Activated naive CD8-positive, alpha-beta T cell treated with anti-CD3 and anti-CD28 coated beads, Interleukin-2, amount 50 U/mL, for 24 hours (primary cell): ENCODE measurements at regions not wholly inside any gene's neighbourhood (a gene's known extent, or its start where the extent isn't known, plus 50 kb on each side); places are given as distances from the start of the nearest gene placed in this dataset.

Source experiments
- ATAC-seq: fragments of 150-1000 bp; cut with Tn5 transposase; one replicate; pipeline ENCODE4 v1.10.0; 2021
- DNase-seq: peaks from one replicate; pipeline ENCODE4 v3.0.0; 2021
- H3K27ac Mint-ChIP-seq: one replicate; pipeline ENCODE4 v1.8.0; 2021; ENCODE audit warnings: mild to moderate bottlenecking, mixed read lengths
- H3K27me3 Mint-ChIP-seq: one replicate; pipeline ENCODE4 v1.8.0; 2021; ENCODE audit warnings: mixed read lengths
- H3K36me3 Mint-ChIP-seq: one replicate; pipeline ENCODE4 v1.8.0; 2021; ENCODE audit warnings: low read depth, mixed read lengths
- H3K4me1 Mint-ChIP-seq: one replicate; pipeline ENCODE4 v1.8.0; 2021; ENCODE audit warnings: mixed read lengths
- H3K4me3 Mint-ChIP-seq: one replicate; pipeline ENCODE4 v1.8.0; 2021; ENCODE audit warnings: mild to moderate bottlenecking, moderate library complexity, mixed read lengths
- H3K9me3 Mint-ChIP-seq: one replicate; pipeline ENCODE4 v1.8.0; 2021; ENCODE audit warnings: mixed read lengths

DNA sequence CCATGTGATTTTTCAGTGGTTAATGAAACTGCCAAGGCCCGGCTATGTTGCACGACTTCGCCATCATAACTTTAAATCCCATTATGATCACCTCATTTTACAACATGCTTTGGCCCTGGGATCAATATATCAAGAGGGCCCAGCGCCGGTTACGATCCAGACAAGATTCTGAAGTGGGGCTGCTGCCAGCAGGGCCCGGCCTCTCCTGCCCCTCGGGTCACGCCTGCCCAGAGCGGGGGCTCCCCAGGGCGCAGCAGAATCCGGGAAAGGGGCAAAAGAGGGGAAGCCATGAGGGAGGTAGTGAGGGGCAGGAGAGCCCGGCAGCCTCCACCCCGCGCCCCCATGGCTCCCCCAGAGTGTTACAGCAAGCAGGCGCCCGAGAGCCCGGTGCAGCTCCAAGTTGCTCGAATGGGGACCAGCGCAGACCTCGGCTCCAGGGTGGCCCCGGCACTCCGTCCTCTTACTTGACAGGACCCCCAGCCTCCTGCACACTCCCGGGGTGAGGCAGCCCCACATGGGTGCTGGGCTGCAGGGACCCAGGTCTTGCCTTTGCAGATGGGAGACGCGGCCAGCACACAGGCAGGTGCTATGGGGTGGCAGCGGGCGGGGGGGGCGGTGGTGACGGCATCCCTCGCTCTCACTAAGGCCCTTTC lies 129.8 kb upstream of the NKX1-1 start:
- ATAC-seq (no peak), DNase-seq (no peak)
- Mint-ChIP-seq H3K27me3 (peaks cover 9% of the 10 kb centered on the region), H3K9me3 (no peaks in the 10 kb centered on the region), H3K4me3 (no peak overlapping the region), H3K4me1 (no peaks in the 10 kb centered on the region), H3K36me3 (no peaks in the 10 kb centered on the region), H3K27ac (no peak overlapping the region)

DNA sequence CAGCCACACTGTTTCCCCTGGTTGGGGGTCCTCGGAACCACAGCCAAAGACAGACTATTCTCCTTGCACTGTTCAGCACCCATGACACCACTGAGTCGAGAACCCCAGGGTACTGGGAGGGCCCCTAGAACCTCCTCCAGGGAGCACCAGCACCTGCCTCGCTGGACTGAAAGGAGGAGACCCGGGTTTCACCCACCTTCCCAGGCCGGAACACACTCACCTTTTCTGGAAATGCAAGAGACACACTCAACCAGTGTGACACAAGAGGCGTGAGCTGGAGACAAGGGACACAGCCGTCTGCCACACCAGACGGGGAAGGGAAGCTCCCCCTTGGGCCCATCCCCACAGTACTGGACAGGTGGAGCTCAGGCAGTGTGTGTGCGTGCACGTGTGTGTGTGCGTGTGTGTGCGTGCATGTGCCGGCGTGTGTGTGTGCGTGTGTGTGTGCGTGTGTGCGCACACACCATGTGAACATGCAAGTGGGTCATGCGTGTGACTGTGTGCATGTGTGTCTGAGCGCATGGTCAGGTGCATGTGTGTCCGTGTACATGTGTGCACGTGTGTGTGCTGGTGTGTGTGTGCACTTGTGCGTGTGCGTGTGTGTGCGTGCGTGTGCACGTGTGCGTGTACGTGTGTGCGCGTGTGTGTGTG lies 128.8 kb upstream of the NKX1-1 start:
- ATAC-seq = no peak
- Mint-ChIP-seq H3K36me3 (no peaks in the 10 kb centered on the region), H3K27ac (no peak overlapping the region), H3K9me3 (no peaks in the 10 kb centered on the region), H3K4me1 (no peaks in the 10 kb centered on the region), H3K4me3 (no peak overlapping the region), H3K27me3 (peaks cover 12% of the 10 kb centered on the region)
- DNase-seq = no peak

DNA sequence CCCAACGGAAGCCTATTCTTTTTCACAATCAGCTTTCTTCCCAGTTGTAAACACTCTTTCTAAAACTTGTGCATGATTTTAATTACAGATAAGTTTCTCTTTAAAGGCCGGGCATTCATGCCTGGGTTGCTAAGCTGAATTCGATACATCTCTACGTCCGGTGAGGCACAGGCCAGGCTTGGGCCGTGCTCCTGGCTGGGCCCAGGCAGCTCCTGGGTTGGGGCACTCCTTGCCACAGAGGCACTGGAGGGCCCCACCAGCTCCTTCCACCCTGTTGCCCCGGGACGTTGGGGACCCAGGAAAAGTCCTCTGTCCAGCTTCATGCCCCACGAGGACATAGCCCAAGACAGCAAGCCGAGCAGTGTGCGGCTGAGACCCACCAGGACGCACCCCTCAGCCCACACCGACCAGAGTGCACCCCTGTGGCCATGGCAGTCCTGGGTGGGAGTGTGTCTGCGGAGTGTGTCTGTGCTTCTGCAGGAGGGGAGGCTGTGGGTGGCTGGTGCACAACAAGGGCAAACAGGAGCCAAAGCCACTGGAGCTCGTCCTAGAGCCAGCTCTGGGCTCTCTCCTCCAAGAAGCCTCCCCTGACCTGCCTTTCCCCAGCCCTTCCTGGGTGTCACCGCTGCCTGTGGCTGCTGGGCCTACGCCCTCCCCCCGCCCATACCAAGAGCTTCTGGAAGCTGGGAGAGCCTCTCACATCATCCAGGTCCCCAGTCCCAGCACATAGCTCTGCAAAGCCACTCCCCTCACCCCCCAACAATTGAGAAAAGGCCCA lies 128.0 kb upstream of the NKX1-1 start:
- no peaks in the 10 kb centered on the region for H3K36me3 Mint-ChIP-seq
- no peak overlapping the region for H3K4me3 Mint-ChIP-seq
- ATAC-seq = no peak
- no peak overlapping the region for H3K27ac Mint-ChIP-seq
- H3K27me3 Mint-ChIP-seq = peaks cover 16% of the 10 kb centered on the region
- H3K9me3 Mint-ChIP-seq = no peaks in the 10 kb centered on the region
- no peaks in the 10 kb centered on the region for H3K4me1 Mint-ChIP-seq
- DNase-seq = no peak

DNA sequence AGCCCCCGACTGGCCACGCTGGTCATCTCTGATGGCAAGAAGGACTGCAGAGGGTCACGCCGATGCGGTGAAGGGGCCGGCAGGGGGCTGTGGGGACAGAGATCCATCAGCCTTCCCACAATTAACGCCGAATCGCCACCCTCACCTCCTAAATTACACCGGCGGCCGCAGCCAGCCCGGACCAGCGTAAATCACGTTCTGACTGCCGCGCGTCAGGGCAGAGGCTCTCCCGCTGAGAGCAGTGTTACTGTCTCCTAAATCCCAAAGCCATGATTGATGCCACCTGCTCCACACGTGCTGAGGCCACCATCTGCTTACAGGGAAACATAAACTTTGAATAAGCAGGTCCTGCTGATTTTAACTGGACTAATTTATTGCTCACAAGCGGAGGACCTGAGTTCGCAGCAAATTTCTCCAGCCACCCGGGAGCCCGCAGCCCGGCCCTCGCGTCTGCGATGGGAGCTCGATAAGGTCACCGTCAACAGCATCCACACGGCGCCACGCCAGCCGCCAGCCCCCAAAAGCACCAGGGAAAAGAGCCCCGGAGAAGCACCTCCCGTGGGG lies 127.3 kb upstream of the NKX1-1 start:
- H3K36me3 Mint-ChIP-seq = no peaks in the 10 kb centered on the region
- no peaks in the 10 kb centered on the region for H3K4me1 Mint-ChIP-seq
- DNase-seq (no peak), ATAC-seq (no peak)
- no peak overlapping the region for H3K27ac Mint-ChIP-seq
- H3K9me3 Mint-ChIP-seq = no peaks in the 10 kb centered on the region
- no peak overlapping the region for H3K4me3 Mint-ChIP-seq
- peaks cover 23% of the 10 kb centered on the region for H3K27me3 Mint-ChIP-seq

DNA sequence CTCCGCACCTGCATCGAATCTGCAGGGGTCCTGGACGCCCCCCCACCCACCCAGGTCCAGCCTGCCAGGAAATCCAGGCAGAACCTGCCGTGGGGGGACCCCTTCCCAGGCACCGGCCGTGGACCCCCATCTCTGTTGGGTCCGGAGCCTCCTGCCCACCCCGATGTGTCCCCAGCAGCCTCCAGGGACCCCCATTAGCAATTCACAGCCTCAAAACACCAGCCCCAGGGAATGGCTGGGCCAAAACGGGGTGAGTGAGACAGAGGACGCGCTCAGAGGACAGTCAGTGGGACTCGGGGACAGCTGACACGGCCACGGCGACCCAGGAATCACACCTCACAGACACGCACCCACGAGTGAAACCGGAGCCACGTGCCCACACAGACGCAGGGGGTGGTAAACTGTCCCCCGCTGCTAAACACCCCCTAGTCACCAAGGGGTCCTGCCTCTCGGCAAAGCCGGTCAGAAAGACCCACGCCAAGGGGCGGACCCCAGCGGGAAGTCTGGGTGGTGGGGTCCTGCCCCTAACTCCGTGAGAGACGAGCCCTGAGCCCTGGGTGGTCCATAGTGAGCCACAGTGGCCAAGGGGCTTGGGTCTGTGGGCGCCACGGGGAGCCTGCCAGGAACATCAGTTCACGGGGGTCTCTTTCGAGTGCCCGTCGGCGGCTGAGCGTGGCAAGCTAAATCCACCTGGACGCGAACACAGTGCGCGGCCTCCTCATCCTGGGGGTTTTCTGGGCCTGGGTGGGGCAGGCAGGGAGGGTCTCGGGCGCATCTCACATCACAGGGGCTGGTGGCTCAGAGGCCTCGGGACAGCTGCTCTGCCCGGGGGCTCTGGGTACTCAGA lies 126.5 kb upstream of the NKX1-1 start:
- H3K36me3 Mint-ChIP-seq = no peaks in the 10 kb centered on the region
- no peak overlapping the region for H3K27ac Mint-ChIP-seq
- peaks cover 25% of the 10 kb centered on the region for H3K27me3 Mint-ChIP-seq
- no peaks in the 10 kb centered on the region for H3K4me1 Mint-ChIP-seq
- DNase-seq = no peak
- H3K9me3 Mint-ChIP-seq = no peaks in the 10 kb centered on the region
- H3K4me3 Mint-ChIP-seq = no peak overlapping the region
- no peak for ATAC-seq

DNA sequence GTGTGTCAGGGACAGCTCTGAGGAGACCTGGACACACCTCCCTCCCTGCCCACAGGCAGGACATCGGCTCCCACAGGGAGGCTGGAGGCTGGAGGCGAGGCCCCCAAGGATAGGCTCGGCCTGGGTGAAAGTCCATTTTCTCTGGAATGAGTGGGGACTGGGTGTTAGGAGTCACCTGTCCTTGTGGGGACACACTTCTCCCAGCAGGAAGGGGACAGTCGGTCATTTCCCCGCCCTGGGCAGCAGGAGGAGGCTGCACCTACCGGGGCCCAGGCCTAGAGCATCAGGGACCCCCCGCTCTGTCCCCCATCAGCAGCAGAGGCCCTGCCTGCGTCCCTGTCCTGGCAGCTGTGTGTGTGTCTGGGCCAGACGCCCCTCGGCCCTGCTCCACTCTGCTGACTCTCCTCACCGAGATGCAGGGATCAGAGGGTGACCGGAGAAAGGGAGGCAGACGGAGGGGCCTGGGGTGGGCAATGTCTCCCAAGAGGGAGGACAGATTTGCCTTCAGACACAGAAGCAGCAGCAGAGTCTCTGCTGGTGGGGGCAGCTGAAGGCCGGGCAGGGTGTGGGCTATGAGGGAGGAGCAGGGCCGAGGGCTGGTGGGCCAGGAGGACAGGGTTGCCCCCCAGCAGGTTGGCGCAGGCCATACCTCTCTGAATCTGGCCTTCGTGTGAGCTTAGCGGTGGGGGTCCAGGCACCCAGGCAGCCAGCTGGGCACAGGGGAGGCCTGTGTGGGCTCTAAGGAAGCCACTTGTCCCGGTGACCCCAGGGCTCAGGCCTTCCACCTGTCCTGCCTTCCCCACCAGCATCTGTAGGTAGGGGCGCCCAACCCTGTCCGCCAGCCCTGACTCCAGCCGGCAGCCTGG lies 125.7 kb upstream of the NKX1-1 start:
- no peak for ATAC-seq
- H3K27me3 Mint-ChIP-seq = peaks cover 25% of the 10 kb centered on the region

DNA sequence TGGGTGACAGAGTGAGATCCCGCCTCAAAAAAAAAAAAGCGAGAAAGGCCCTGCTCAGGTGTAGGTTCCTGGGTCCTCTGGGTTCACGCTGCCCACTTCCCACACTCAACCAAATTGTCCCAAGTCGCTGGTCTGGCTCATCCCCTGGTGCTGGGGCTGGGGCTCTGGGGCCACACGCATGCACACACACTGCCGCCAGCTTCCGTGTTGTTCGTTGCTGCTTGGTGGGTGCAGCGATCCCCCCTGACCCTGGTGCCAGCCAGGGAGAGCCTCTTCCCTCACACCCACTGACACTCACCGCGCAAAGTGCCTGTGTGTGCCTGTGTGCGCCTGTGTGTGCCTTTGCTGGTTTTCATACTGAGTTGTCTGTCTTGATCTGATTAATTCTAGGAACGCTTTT lies 124.1 kb upstream of the NKX1-1 start:
- Mint-ChIP-seq H3K4me1 (no peaks in the 10 kb centered on the region), H3K9me3 (peaks cover 6% of the 10 kb centered on the region), H3K27me3 (peaks cover 28% of the 10 kb centered on the region), H3K4me3 (no peak overlapping the region), H3K36me3 (no peaks in the 10 kb centered on the region), H3K27ac (no peak overlapping the region)
- DNase-seq (no peak), ATAC-seq (no peak)

More for the DNA sequence above, 125.7 kb upstream of the NKX1-1 start:
- H3K27ac Mint-ChIP-seq = no peak overlapping the region
- H3K36me3 Mint-ChIP-seq = no peaks in the 10 kb centered on the region
- no peaks in the 10 kb centered on the region for H3K9me3 Mint-ChIP-seq
- DNase-seq = no peak
- no peak overlapping the region for H3K4me3 Mint-ChIP-seq
- no peaks in the 10 kb centered on the region for H3K4me1 Mint-ChIP-seq

DNA sequence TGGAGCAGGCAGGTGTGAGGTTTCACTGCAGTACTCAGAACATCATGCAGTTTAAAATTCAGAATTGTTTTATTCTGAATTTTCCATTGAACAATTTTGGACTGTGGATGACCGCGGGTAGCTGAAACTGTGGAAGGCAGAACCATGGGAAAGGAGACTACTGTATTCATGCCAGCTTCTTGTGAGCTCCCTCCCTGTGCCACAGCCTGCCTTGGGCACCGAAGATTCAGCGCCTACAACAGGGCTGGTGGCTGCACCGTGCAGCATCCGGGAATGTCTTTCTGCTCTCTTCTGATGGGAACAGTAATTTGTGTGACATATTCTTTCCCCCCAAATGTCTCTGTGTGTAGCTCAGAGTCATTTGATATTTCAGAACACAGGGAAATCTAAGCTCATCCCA lies 118.5 kb upstream of the NKX1-1 start:
- Mint-ChIP-seq H3K4me1 (peaks cover 4% of the 10 kb centered on the region), H3K36me3 (no peaks in the 10 kb centered on the region), H3K27me3 (peaks cover 34% of the 10 kb centered on the region), H3K4me3 (no peak overlapping the region), H3K27ac (no peak overlapping the region), H3K9me3 (peaks cover 9% of the 10 kb centered on the region)
- DNase-seq (no peak), ATAC-seq (no peak)

DNA sequence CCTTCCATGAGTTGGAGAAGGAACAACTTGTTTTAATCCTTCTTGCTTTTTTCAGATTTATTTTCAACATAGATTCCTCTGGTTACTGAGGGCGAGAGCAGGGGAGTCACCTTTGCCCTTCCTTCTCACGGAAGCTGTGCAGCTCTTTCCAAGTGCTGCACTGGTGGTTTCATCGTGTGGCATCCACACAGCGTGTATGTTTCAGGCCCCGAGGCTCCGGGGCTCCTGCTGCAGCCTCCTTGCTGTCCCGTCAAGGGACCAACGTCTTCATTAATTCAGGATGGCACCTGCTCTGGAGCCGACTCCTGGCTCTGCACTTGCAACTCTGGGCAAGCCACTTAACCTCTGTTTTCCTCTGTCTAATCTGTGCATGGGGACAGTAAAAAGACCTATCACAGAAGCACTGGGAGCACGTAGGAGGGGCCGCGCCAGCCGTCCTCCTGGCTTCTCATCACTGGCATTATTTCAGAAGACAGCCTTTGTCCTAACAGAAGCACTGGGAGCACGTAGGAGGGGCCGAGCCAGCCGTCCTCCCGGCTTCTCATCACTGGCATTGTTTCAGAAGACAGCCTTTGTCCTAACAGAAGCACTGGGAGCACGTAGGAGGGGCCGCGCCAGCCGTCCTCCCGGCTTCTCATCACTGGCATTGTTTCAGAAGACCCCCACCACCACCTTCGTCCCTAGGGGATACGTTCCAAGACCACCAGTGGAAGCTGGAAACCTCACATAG lies 117.8 kb upstream of the NKX1-1 start:
- no peaks in the 10 kb centered on the region for H3K36me3 Mint-ChIP-seq
- no peak for DNase-seq
- peaks cover 4% of the 10 kb centered on the region for H3K4me1 Mint-ChIP-seq
- peaks cover 9% of the 10 kb centered on the region for H3K9me3 Mint-ChIP-seq
- H3K4me3 Mint-ChIP-seq = no peak overlapping the region
- no peak for ATAC-seq
- peaks cover 30% of the 10 kb centered on the region for H3K27me3 Mint-ChIP-seq
- H3K27ac Mint-ChIP-seq = no peak overlapping the region

DNA sequence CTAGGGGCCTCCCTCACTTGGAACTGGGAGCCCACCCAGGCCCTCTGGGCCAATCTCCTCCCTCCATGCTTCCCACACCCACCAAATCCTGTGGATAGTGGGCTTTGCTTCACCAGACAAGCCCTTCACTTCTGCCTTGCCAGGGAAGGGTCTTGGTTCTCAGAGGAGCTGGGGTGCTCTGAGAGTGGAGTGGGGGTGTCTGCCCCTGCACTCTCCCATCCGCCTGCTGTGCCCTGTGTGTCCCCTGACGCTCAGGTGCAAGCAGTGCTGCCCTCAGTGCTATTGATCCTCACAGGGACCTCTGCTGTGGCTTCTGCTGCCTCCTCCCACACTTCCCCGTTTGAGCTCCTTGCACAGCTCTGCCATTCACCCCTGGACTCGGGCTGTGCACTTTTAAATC lies 117.3 kb upstream of the NKX1-1 start:
- no peak for DNase-seq
- Mint-ChIP-seq H3K36me3 (no peaks in the 10 kb centered on the region), H3K9me3 (peaks cover 9% of the 10 kb centered on the region), H3K27me3 (peaks cover 25% of the 10 kb centered on the region), H3K4me1 (peaks cover 4% of the 10 kb centered on the region), H3K4me3 (no peak overlapping the region), H3K27ac (no peak overlapping the region)
- no peak for ATAC-seq

DNA sequence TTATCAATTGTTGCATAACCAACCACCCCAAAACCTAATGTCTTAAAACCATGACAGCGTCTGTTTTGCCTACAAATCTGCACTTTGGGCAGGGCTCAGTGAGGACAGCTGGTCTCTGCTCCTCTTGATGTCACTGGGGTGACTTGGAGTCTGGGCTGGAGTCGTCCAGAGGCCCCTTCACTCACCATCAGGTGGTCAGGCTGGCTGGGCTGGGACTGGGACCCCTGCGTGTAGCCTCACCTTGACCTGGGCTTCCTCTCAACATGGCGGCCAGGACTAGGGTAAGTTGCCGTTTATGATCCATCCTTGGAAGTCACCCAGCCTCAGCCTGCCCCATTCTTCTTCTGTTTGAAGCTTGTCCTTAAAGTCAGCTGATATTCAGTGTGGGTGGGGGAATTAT lies 116.8 kb upstream of the NKX1-1 start:
- Mint-ChIP-seq H3K27ac (no peak overlapping the region), H3K4me3 (no peak overlapping the region), H3K9me3 (peaks cover 9% of the 10 kb centered on the region), H3K36me3 (no peaks in the 10 kb centered on the region), H3K4me1 (peaks cover 4% of the 10 kb centered on the region), H3K27me3 (peaks cover 23% of the 10 kb centered on the region)
- no peak for ATAC-seq
- no peak for DNase-seq

DNA sequence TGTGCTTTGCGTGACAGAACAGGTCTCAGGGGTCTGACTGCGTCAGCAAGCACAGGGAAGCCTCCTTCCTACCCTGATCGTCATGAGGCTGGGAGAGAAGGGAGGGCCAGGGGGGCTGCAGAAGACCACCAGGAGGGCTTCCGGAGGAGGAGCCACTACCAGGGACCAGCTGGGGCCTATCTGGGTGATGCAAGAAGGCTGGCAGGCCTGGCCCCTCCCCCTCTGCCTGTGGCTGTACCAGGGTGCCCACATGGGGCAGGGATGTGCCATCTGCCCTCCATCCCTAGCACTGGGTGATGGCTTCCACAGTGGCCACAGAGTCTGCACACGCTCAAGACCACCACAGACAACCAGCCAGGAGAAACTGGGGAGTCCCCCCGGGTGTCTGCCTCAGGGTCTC lies 116.4 kb upstream of the NKX1-1 start:
- Mint-ChIP-seq H3K27me3 (peaks cover 23% of the 10 kb centered on the region), H3K4me1 (peaks cover 4% of the 10 kb centered on the region), H3K27ac (no peak overlapping the region), H3K9me3 (peaks cover 9% of the 10 kb centered on the region), H3K36me3 (no peaks in the 10 kb centered on the region), H3K4me3 (no peak overlapping the region)
- DNase-seq (no peak), ATAC-seq (no peak)

DNA sequence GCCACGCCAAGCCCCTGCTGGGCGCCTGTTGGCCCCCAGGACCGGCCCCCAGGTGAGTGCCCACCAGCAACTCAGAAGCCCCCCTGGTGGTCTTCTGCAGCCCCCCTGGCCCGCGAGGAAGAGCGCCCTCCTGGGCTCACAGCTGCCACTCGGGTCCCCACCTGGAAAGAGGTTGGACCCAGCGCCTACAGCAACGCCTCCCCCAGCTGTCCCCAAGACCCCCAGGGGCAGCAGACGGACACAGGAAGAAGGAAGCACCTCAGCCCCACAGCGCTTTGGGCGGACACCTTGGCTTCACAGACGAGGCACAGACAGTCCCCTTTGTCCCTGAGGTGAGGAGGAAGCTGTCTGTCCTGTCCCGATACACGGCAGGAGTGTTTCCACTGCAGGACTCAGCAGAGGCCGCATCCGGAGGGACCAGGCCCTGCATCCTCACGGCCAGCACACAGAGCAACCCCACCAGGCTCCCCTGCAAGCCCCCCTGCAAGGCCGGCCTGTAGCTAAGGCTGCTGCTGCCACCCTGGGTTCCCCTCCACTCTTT lies 115.6 kb upstream of the NKX1-1 start:
- no peaks in the 10 kb centered on the region for H3K36me3 Mint-ChIP-seq
- H3K4me1 Mint-ChIP-seq = peaks cover 4% of the 10 kb centered on the region
- peaks cover 23% of the 10 kb centered on the region for H3K27me3 Mint-ChIP-seq
- ATAC-seq (no peak), DNase-seq (no peak)
- H3K9me3 Mint-ChIP-seq = peaks cover 9% of the 10 kb centered on the region
- no peak overlapping the region for H3K27ac Mint-ChIP-seq
- H3K4me3 Mint-ChIP-seq = no peak overlapping the region
